IPS-20b (cell line): ENCODE measurements at regions not wholly inside any gene's neighbourhood (a gene's known extent, or its start where the extent isn't known, plus 50 kb on each side); places are given as distances from the start of the nearest gene placed in this dataset.

ENCODE experiments used
- H3K27ac ChIP-seq: one replicate; pipeline ENCODE4 v1.5.1; 2013; ENCODE audit warnings: low read length
- H3K27me3 ChIP-seq: 2 replicates; pipeline ENCODE4 v1.6.1; 2013; ENCODE audit warnings: mild to moderate bottlenecking, low read length, inconsistent platforms; ENCODE audit not compliant: insufficient read depth
- H3K36me3 ChIP-seq: 2 replicates; pipeline ENCODE4 v1.6.1; 2013; ENCODE audit warnings: low read depth, mild to moderate bottlenecking, inconsistent platforms, low read length, moderate library complexity; ENCODE audit not compliant: insufficient read depth
- H3K4me1 ChIP-seq: 2 replicates; pipeline ENCODE4 v1.6.1; 2013; ENCODE audit warnings: mild to moderate bottlenecking, control low read depth, inconsistent platforms, low read length, moderate library complexity; ENCODE audit not compliant: insufficient read depth
- H3K4me3 ChIP-seq: 2 replicates; pipeline ENCODE4 v1.5.1; 2013; ENCODE audit warnings: mild to moderate bottlenecking, low read length, inconsistent platforms
- H3K9ac ChIP-seq: 2 replicates; pipeline ENCODE4 v1.6.1; 2013; ENCODE audit warnings: low read depth, mild to moderate bottlenecking, inconsistent platforms, low read length, moderate library complexity
- H3K9me3 ChIP-seq: 2 replicates; pipeline ENCODE4 v1.6.1; 2013; ENCODE audit warnings: mild to moderate bottlenecking, low read depth, low read length, inconsistent platforms; ENCODE audit not compliant: insufficient read depth

GRCh38 chr22:27350306-27350705 is 451.2 kb downstream of the MN1 start:
- H3K27ac ChIP-seq = no peak overlapping the region
- H3K9ac ChIP-seq = no peak overlapping the region
- H3K9me3 ChIP-seq = peaks cover 4% of the 10 kb centered on the region; the same call in 1 of the 2 replicates
- H3K27me3 ChIP-seq = no peaks in the 10 kb centered on the region
- H3K36me3 ChIP-seq = no peaks in the 10 kb centered on the region
- peaks cover 4% of the 10 kb centered on the region; the same call in 1 of the 2 replicates for H3K4me1 ChIP-seq
- H3K4me3 ChIP-seq = no peak overlapping the region

GRCh38 chr22:27352426-27352825 is 449.1 kb downstream of the MN1 start:
- peaks cover 20% of the 10 kb centered on the region for H3K9me3 ChIP-seq
- H3K4me3 ChIP-seq = no peak overlapping the region
- peaks cover 4% of the 10 kb centered on the region; the same call in 1 of the 2 replicates for H3K4me1 ChIP-seq
- no peak overlapping the region for H3K27ac ChIP-seq
- no peaks in the 10 kb centered on the region for H3K27me3 ChIP-seq
- no peak overlapping the region for H3K9ac ChIP-seq
- no peaks in the 10 kb centered on the region for H3K36me3 ChIP-seq

GRCh38 chr22:27358096-27358870 is 443.3 kb downstream of the MN1 start:
- Histone ChIP-seq H3K9ac (no peak overlapping the region), H3K27me3 (peaks cover 5% of the 10 kb centered on the region; the same call in 1 of the 2 replicates), H3K9me3 (peaks cover 16% of the 10 kb centered on the region), H3K4me3 (no peak overlapping the region), H3K27ac (no peak overlapping the region), H3K4me1 (no peaks in the 10 kb centered on the region; the same call in 1 of the 2 replicates), H3K36me3 (no peaks in the 10 kb centered on the region)

GRCh38 chr22:27370269-27370668 is 431.3 kb downstream of the MN1 start:
- no peak overlapping the region for H3K9ac ChIP-seq
- H3K27me3 ChIP-seq = no peaks in the 10 kb centered on the region; the same call in 1 of the 2 replicates
- no peaks in the 10 kb centered on the region for H3K9me3 ChIP-seq
- H3K36me3 ChIP-seq = no peaks in the 10 kb centered on the region
- peaks cover 8% of the 10 kb centered on the region; the same call in 1 of the 2 replicates for H3K4me1 ChIP-seq
- H3K4me3 ChIP-seq = no peak overlapping the region
- H3K27ac ChIP-seq = no peak overlapping the region

- Histone ChIP-seq H3K27me3 (no peaks in the 10 kb centered on the region; the same call in 1 of the 2 replicates), H3K9me3 (no peaks in the 10 kb centered on the region), H3K4me1 (peaks cover 8% of the 10 kb centered on the region; the same call in 1 of the 2 replicates), H3K27ac (no peak overlapping the region), H3K9ac (no peak overlapping the region), H3K4me3 (no peak overlapping the region), H3K36me3 (no peaks in the 10 kb centered on the region)
Measured at GRCh38 chr22:27370987-27371386, 430.6 kb downstream of the MN1 start.

- H3K27me3 ChIP-seq = no peaks in the 10 kb centered on the region; the same call in 1 of the 2 replicates
- H3K27ac ChIP-seq = no peak overlapping the region
- no peak overlapping the region for H3K9ac ChIP-seq
- peaks cover 8% of the 10 kb centered on the region; the same call in 1 of the 2 replicates for H3K4me1 ChIP-seq
- H3K9me3 ChIP-seq = no peaks in the 10 kb centered on the region
- no peak overlapping the region for H3K4me3 ChIP-seq
- H3K36me3 ChIP-seq = no peaks in the 10 kb centered on the region
Measured at GRCh38 chr22:27372364-27372763, 429.2 kb downstream of the MN1 start.

- Histone ChIP-seq H3K4me3 (peak overlapping the region; percentile 47; the same call in 1 of the 2 replicates), H3K36me3 (no peaks in the 10 kb centered on the region), H3K9me3 (no peaks in the 10 kb centered on the region), H3K9ac (peak overlapping the region; percentile 56; the same call in 1 of the 2 replicates), H3K27ac (no peak overlapping the region), H3K27me3 (no peaks in the 10 kb centered on the region), H3K4me1 (peaks cover 8% of the 10 kb centered on the region; the same call in 1 of the 2 replicates)
Measured at GRCh38 chr22:27372969-27373670, 428.4 kb downstream of the MN1 start.

GRCh38 chr22:27377501-27378295 is 423.9 kb downstream of the MN1 start:
- Histone ChIP-seq H3K9me3 (no peaks in the 10 kb centered on the region), H3K27ac (no peak overlapping the region), H3K27me3 (no peaks in the 10 kb centered on the region), H3K4me3 (no peak overlapping the region), H3K4me1 (peaks cover 3% of the 10 kb centered on the region; the same call in 1 of the 2 replicates), H3K36me3 (no peaks in the 10 kb centered on the region), H3K9ac (no peak overlapping the region)

GRCh38 chr22:27378311-27378800 is 423.2 kb downstream of the MN1 start:
- no peak overlapping the region for H3K27ac ChIP-seq
- H3K9ac ChIP-seq = no peak overlapping the region
- H3K4me3 ChIP-seq = no peak overlapping the region
- no peaks in the 10 kb centered on the region for H3K27me3 ChIP-seq
- no peaks in the 10 kb centered on the region for H3K36me3 ChIP-seq
- no peaks in the 10 kb centered on the region for H3K9me3 ChIP-seq
- no peaks in the 10 kb centered on the region for H3K4me1 ChIP-seq

- no peaks in the 10 kb centered on the region for H3K27me3 ChIP-seq
- no peaks in the 10 kb centered on the region for H3K4me1 ChIP-seq
- no peaks in the 10 kb centered on the region for H3K9me3 ChIP-seq
- no peak overlapping the region for H3K27ac ChIP-seq
- H3K4me3 ChIP-seq = no peak overlapping the region
- no peak overlapping the region for H3K9ac ChIP-seq
- H3K36me3 ChIP-seq = no peaks in the 10 kb centered on the region
Measured at GRCh38 chr22:27378995-27379394, 422.6 kb downstream of the MN1 start.

GRCh38 chr22:27380855-27381254 is 420.7 kb downstream of the MN1 start:
- Histone ChIP-seq H3K4me3 (no peak overlapping the region), H3K4me1 (no peaks in the 10 kb centered on the region), H3K27ac (no peak overlapping the region), H3K27me3 (no peaks in the 10 kb centered on the region), H3K9me3 (no peaks in the 10 kb centered on the region), H3K9ac (no peak overlapping the region), H3K36me3 (no peaks in the 10 kb centered on the region)
